HG03460 (cell line): ENCODE measurements at regions not wholly inside any gene's neighbourhood (a gene's known extent, or its start where the extent isn't known, plus 50 kb on each side); places are given as distances from the start of the nearest gene placed in this dataset.

Source experiments
- ATAC-seq: cut with Tn5 transposase; IDR thresholded peaks from one replicate; pipeline ENCODE4 v1.9.1; 2021; ENCODE audit not compliant: unreplicated experiment

DNA sequence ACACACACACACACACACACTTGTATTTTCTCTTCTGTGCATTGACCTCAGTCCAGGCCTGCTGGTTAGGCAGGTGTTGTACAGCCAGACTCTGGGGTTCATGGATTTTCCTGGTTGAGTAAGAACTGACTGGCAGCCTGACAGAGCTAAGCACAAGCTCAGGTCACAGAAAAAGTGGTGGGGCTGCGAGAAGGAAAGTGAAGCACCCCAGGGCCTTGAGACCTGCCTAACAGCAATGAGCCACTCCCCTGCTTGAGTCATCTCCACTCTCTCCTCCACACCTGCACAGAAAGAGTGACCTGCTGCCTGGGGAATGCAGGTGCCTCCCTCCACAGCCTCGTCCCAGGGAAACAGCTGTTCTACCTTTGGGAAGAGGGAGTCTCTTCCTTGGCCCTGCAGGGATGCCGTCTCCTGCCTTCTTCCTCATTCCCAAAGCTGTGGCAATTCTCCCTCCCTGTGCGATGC lies 91.4 kb upstream of the LGALSL start:
- no peak for ATAC-seq

DNA sequence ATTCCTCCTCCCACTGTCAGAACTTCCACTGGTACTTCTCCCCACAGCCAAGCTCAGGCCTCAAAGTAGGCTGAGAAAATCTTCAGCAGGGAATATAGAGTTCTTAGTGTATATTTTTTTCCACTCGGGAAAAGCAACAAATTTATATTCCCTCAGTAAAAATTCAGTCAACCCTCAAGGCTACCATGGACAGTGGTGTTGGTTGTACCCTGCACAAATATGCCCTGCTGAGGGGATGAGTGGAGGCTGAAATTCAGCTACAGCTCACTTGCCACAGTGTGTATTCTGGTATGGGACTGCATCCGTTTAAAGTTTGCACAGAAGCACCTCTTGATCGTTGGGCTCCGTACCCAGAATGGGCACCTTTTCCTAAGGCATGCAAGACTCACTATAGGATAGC lies 90.8 kb upstream of the LGALSL start:
- ATAC-seq: no peak

DNA sequence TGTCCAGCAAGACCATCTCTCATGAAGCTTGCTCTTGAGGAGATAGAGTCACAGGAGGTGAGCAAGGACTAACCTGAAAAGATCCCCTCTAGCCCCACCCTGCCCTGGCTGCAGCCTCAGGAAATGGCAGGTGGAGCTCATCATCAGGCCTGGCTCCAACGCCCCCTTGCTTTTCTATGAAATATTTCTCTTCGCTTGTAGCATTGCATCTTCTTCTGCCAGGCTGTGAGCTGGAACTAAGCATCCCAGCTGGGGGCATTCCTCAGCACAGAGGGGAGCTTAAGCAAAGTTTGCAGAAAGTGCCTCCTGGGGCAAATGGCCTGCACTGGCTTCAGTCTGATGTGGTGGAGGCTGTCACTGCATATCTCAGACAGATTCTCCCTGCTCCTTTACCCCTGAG lies 90.1 kb upstream of the LGALSL start:
- no peak for ATAC-seq

DNA sequence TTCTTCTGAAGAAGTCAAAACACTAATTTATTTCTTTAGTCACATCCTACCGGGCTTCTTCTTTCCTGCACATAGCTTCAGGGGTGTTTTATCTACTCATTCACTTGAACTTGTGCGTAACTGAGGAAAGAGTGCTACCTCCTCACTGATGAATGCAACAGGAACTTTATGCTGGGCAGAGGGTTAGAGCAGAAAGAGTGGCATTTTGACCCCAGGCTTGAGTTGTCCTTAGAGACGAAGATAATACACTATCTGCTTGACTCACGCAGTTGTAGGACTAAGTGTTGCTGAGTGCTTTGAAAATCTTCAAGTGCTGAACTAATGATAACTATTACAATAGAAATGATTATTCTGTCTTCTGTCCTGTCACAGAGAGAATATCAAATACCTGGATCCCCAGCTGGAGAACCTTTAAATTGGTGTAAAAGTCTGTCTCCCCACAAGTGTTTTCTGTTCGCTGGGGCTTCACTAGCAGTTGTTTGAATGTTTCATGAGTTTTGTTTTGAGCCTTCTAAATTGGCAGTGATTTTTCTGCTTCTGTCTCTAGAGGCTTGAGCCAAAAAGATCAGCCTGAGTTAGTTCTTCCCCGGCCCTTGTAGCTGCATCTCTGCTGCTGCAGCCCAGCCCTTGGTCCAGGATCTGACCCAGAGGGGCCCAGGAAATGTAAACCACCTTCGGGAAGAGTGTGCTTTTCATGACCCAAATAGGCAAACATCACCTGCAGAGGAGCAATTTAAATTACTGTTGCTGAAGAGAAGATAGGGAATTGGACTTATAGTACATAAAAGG lies 86.3 kb upstream of the LGALSL start:
- ATAC-seq: no peak

- ATAC-seq: no peak
These were observed 84.3 kb upstream of the LGALSL start for GRCh38 chr2:64369706-64370105.

GRCh38 chr2:64371727-64372126 lies 82.2 kb upstream of the LGALSL start:
- no peak for ATAC-seq

DNA sequence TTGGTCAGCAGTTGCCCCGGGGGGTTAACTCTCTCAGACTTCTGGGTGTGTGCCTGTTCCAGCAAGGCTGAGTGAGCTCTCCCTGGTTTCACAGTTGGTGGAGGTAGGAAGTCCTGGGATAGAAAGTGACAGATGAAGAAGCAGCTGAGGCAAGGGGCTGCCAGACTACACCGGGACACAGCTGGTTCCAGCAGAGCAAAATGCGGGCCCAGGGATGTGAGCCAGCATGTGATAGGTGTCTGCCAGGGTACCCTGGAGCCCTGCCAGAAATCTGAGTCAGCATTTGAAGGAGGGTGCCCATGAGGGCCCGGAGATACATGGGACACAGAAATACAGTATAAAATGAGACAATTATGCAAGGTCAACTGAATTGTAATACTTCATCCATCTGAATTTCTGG lies 79.3 kb upstream of the LGALSL start:
- no peak for ATAC-seq

DNA sequence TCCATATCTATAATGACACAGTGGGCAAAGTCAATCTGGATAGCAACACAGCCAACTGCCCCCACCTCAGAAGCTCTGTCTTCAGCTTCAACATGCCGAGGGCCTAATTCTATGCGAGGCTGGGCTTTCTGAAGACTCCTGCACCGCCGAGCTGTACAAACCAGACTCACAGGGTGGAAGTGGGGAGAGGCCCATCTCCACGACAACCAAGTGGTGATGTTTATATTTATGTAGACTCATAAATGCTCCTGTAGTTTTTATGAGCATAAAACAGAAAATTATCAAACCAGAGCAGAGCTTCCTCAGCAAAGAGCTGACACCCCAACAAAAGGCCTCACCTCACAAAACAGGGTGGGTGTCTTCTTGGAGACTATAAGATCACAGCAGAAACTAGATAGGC lies 77.0 kb upstream of the LGALSL start:
- no peak for ATAC-seq

GRCh38 chr2:64379186-64379585 lies 74.8 kb upstream of the LGALSL start:
- ATAC-seq: no peak

DNA sequence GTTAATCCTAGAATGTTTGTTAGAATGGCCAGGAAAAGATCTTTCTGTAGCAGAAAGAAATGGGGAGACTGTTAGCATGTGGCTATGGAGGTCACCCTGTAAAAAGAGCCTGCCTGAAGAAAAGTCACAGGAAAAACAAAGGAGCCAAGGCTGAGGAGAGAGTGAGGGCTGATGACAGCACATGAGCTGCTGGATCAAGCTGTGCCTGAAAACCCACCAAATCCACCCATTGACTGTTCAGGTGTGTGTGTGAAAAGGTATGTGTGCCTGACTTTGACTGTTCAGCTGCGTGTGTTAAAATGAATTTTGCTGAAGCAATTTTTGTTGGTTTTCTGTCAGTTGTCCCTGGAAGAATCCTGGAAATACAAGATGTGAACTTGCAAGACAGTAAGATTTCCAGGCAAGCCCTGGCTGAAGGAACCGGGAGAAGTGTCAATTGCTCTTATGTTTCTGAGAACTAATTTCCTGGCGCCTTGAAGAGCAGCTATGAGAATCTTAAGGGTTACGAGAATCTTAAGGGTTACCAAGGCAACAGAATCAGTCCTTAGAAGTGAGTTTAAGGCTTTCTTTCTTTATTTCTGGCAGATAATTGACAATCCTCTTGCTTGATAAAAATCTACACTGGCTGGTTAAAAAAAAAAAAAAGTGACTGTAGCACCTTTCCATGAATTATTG lies 73.0 kb upstream of the LGALSL start:
- ATAC-seq: no peak

GRCh38 chr2:64383016-64383591 lies 70.9 kb upstream of the LGALSL start:
- no peak for ATAC-seq

- no peak for ATAC-seq
These were observed 70.1 kb upstream of the LGALSL start for GRCh38 chr2:64383881-64384280.

- no peak for ATAC-seq
These were observed 67.3 kb upstream of the LGALSL start for GRCh38 chr2:64386676-64387075.

DNA sequence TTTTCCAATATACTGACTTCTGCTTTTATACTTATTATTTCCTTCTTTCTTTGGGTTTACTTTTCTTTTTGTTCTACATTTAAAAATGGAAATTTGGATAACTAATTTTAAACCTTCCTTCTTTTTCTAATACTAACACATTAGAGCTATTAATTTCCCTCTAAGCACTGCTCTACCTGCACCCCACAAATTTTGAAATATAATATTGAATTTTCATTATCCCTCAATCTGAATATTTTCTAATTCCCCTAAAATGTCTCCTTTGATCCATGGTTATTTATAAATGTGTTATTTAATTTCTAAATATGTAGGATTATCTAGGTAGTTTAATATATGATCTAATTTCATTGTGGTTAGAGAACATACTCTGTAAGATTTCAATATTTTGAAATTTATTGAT lies 63.4 kb upstream of the LGALSL start:
- no peak for ATAC-seq

DNA sequence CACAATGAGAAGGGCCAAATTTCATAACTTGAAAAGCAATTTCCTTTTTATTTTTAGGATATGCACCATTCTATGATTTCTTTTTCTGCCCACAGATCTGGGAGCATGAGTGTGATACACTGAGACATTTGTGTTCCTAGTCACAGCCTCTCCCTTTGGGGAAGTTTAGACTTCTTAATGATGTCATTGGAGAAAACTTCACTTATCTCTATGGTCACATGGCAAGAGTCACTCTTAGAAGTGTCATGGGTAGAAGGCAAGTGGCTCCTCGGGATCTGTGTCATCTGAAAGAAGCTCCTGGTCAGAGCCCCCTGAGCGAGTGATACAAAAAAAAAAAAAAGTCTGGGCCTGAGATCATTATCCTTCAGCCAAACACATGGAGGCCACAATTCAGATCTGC lies 62.5 kb upstream of the LGALSL start:
- no peak for ATAC-seq

DNA sequence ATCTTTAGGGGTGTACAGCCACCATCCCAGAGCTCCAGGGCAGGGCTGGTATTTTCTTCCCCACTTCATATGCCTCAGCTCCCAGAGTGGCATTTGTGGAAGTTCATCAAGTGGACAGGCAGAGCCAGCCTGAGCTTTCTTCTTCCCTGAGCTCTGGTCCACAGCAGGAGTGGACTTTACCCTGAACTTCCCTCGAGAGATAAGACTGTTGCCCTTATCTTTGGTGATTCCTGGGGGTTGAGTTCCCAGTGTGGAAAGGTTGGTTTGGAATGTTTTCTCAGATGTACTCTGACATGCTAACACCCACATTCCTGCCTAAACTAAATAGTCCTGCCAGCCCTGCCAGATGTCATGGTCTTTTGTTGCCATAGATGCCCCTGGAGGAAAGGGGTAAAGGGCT lies 62.0 kb upstream of the LGALSL start:
- no peak for ATAC-seq

DNA sequence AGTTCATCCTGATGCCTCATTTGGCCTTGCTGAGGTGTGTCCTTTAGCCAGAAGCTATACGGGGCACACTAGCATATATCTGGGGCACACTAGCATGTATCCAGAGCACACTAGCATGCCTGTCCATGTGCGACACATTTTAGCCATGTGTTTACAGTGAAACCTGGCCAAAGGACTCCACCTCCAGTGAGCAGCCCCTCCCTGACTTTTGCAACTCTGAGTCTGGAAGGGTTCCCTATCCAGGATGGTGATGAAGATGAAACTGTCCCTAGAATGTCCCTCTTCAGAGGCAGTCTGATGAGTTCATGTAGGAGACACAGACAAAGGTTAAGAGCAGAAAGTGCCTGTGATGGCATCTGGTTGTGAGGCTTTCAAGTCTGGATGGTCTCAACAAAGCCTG lies 61.4 kb upstream of the LGALSL start:
- no peak for ATAC-seq

DNA sequence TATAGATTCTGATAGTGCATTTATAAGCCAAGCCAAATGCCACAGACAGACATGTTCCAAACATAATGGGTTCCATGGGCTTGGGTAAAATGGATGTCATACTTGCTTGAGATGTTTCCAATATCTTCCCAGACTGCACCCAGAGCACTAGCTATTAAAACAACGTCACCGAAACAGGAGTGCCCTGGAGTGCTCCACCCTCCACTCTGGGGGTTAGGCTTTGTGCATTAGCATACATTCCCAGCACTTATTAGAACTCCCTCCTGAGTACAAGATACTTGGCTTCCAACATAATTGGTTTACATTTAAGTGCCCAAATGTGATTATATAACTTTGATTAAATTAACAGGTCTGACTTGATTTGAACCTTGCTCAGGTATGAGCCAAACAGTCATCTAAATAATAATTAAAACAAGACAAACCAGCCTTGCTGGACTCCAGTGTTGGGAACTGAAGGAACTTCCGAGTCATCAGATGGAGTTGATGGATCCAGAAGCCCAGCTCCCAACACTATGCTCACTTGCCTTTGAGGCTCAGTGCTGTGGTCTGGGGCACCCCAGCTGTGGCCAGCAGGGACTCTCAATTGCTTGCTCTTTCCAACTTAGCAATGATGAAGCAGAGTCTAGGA lies 60.5 kb upstream of the LGALSL start:
- no peak for ATAC-seq

DNA sequence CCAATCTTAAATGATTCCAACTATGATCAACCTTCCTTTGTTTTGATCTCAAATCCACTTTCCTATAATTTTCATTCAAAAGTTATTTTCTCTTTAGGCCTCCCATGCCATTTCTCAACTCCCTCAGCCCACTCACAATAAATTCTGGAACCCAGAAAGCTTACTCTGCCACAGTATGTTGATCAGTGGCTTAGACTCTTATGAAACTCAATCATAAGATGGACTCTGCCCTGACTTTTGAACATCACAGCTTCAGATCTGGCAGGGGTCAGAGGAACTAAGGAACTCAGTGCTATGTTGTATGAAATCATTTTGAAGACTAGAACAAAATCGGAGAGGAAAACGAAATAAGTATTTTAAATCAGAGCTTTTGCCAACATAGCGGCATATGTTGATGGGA lies 59.8 kb upstream of the LGALSL start:
- ATAC-seq: no peak

- no peak for ATAC-seq
These were observed 58.0 kb upstream of the LGALSL start for GRCh38 chr2:64396001-64396400.

DNA sequence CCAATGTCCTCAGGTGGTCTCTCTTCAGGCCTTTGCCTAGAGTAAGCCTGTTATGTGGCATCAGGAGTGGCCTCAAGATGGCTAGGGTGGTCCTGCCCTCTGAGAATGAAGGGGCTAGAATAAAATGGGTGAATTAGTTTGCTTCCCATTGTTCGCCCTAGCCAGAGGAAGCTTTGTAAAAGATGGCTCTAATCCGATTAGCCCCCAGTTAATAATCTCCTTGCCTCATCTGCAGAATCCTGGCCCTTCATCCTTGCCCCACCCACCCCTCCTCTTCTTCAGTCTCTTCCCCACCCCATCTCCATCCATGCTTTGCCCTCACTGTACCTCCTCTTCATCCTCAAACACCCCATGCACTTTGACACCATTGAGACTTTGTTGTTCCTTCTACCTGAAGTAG lies 57.4 kb upstream of the LGALSL start:
- ATAC-seq: no peak
